Cardiac muscle cell (in vitro differentiated cells and primary cell): ENCODE measurements at regions not wholly inside any gene's neighbourhood (a gene's known extent, or its start where the extent isn't known, plus 50 kb on each side); places are given as distances from the start of the nearest gene placed in this dataset.

Experiments used
- DNase-seq, 2 donors: peaks; one replicate each; pipeline versions ENCODE4 v3.0.0 to v3.0.0-alpha.2; 2010 to 2017; ENCODE audit warnings: low read depth in 1 of 2, low spot score in 1 of 2
- H3K27ac ChIP-seq: fragments of 200-600 bp; sonication (generic); 2 replicates; pipeline ENCODE4 v1.5.1; 2016
- H3K27me3 ChIP-seq: fragments of 200-600 bp; sonication (generic); 2 replicates; pipeline ENCODE4 v1.6.0; 2016; ENCODE audit warnings: control low read depth
- H3K36me3 ChIP-seq: fragments of 200-600 bp; sonication (generic); 2 replicates; pipeline ENCODE4 v1.5.1; 2016; ENCODE audit warnings: control low read depth
- H3K4me1 ChIP-seq: fragments of 200-600 bp; sonication (generic); 2 replicates; pipeline ENCODE4 v1.8.1; 2017; ENCODE audit warnings: low read depth, mild to moderate bottlenecking, mixed run types
- H3K4me3 ChIP-seq: fragments of 200-600 bp; sonication (generic); 2 replicates; pipeline ENCODE4 v1.5.1; 2016; ENCODE audit warnings: mild to moderate bottlenecking
- H3K9me3 ChIP-seq: fragments of 200-600 bp; sonication (generic); 2 replicates; pipeline ENCODE4 v1.5.1; 2017; ENCODE audit warnings: low read depth, mild to moderate bottlenecking, control low read depth
- CTCF ChIP-seq: IDR thresholded peaks from 2 replicates; pipeline ENCODE4 v1.5.1; 2012; ENCODE audit warnings: low read depth, mild to moderate bottlenecking, low read length

DNA sequence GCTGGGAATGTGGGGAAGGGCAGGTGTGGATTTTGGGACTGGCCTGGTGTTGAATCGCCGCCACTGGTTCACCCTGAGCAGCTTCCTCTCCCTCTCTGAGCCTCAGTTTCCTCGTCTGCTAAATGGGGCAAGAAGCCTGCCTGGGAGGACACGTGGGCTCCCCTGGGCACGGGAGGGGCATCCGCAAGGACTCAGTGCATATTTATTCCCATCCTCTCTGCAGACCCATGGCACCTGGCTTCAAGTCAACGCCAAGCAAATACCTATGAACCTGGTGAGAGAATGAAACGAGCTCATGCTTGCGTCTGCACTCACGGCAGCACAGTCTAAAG lies 234.4 kb downstream of the PTPRU start:
- Histone ChIP-seq H3K4me3 (no peak overlapping the region), H3K36me3 (no peaks in the 10 kb centered on the region), H3K9me3 (no peaks in the 10 kb centered on the region), H3K4me1 (no peaks in the 10 kb centered on the region), H3K27me3 (no peaks in the 10 kb centered on the region), H3K27ac (no peak overlapping the region)
- TF ChIP-seq CTCF = no peak
- no peak for DNase-seq

GRCh38 chr1:29470087-29470787 lies 233.9 kb downstream of the PTPRU start:
- no peak for DNase-seq
- H3K27ac ChIP-seq = no peak overlapping the region
- no peak for TF ChIP-seq CTCF

DNA sequence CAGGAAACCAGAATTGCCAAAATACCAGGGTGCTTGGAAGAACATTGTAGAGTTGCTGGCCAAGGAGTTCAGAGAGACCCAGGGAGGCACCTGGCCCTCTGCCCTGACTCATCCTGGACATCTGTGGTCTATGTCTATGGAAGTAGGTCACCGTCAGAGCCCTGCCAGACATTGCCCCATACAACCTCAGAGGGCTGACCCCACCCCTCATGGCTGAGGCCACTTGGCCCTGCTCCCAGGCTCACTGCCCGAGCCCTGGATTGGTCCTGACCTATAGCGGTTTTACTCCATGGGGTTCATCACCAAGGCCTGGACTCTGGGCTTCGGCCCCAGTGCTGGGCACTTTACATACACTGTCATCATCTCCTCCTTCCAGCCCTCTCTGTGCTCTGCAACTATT lies 233.1 kb downstream of the PTPRU start:
- Histone ChIP-seq H3K27me3 (no peaks in the 10 kb centered on the region), H3K27ac (no peak overlapping the region), H3K4me1 (no peaks in the 10 kb centered on the region), H3K9me3 (no peaks in the 10 kb centered on the region), H3K36me3 (no peaks in the 10 kb centered on the region), H3K4me3 (no peak overlapping the region)
- TF ChIP-seq CTCF = no peak
- peak in 1 of 2 donors; percentile 14 for DNase-seq

More at GRCh38 chr1:29470087-29470787, 233.9 kb downstream of the PTPRU start:
- no peaks in the 10 kb centered on the region for H3K9me3 ChIP-seq
- H3K27me3 ChIP-seq = no peaks in the 10 kb centered on the region
- H3K4me3 ChIP-seq = no peak overlapping the region
- H3K4me1 ChIP-seq = no peaks in the 10 kb centered on the region
- H3K36me3 ChIP-seq = no peaks in the 10 kb centered on the region

DNA sequence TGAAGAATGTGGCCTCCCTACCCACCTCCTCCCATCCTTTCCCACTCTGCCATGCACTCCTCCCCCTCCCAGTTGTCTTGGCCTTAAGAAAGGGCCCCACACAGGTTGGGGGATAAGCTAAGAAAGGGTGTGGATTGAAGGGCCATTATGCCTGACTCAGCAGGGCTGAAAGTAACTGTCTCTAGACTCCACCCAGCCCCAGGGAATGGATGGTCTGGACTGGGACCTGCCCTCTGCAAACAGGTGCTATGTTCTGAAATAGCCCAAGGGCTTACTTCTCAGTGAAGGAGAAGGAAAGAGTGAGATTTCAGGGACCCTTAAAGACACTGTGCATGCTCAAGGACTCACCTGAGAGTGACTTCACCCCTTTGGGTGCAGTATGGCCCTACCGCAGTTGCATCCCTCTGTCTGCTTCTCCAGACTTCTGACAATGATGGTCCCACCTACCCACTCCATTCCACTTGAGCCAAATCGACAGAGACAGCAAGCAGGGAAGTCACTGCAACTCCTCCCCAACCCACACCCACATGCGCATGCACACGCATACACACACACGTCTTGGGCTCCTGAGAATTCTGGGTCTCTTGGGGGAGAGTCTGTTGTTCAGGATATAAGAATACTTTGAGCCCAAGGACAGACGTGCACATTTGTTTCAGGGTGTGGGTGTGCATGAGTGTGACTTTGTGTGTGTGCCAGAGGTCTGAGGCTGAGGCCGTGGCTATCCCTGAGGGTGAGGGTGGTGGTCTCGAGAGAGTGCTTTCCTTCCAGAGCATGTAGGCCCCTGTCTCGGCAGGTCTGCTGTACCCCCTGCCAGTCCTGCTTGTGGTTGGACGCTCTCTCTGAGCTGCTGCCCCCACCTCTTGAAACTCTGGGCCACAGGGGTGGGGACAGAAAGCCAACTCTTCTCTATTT lies 231.9 kb downstream of the PTPRU start:
- TF ChIP-seq CTCF = no peak
- no peak for DNase-seq
- Histone ChIP-seq H3K27me3 (no peaks in the 10 kb centered on the region), H3K4me3 (no peak overlapping the region), H3K27ac (no peak overlapping the region), H3K36me3 (no peaks in the 10 kb centered on the region), H3K4me1 (no peaks in the 10 kb centered on the region), H3K9me3 (no peaks in the 10 kb centered on the region)

DNA sequence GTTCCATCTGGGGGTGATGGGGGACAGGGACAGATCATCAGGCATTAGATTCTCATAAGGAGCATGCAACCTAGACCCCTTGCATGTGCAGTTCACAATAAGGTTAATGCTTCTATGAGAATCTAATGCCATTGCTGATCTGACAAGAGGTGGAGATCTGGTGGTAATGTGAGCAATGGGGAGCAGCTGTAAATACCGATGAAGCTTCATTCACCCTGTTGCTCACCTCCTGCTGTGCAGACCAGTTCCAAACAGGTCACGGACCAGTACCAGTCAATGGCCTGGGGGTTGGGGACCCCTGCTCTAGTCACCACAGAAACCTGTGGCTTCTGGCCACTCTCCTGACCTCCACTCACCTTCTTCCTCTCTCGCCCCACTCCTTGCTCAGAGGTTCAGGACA lies 229.9 kb downstream of the PTPRU start:
- H3K27ac ChIP-seq = no peak overlapping the region
- no peak overlapping the region for H3K4me3 ChIP-seq
- no peak for DNase-seq
- no peaks in the 10 kb centered on the region for H3K36me3 ChIP-seq
- no peaks in the 10 kb centered on the region for H3K4me1 ChIP-seq
- no peak for TF ChIP-seq CTCF
- H3K9me3 ChIP-seq = no peaks in the 10 kb centered on the region
- H3K27me3 ChIP-seq = no peaks in the 10 kb centered on the region
